ENCODE measurements at regions not wholly inside any gene's neighbourhood (a gene's known extent, or its start where the extent isn't known, plus 50 kb on each side); places are given as distances from the start of the nearest gene placed in this dataset.
"Not testable (repeated sequence)": the region's sequence is repeated elsewhere in the genome, so short reads cannot be mapped to it uniquely, and the experiment has no call there.

DNA sequence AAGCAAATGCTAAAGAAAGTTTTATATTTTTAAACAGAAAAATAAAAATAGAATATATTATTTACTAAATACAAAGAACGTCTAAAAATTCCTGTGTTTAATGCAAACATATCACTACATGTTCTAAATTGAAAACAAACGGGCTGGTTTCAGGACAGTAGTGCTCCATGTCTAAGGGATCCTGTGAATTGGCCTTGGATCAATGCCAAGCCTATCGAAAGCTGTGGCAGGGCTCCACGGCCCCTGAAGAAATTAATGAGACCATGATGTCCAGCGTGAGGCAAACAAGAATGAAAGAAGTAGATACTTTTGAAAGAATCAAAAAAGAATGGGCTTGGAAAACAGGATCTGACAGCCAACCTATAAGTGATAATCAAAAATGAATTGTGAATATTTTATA is 283.4 kb upstream of the RAI14 start:
- H3K27me3 ChIP-seq; H3K4me3 ChIP-seq; H3K4me1 ChIP-seq; H3K27ac ChIP-seq; intact Hi-C loops (cut with DNase I); H3K9me3 ChIP-seq; H3K36me3 ChIP-seq; ATAC-seq; DNase-seq: not testable (repeated sequence)
- 44% methylated on average over 4 of the region's 5 CpGs for WGBS (ENCODE audit: insufficient coverage, low coverage, low lambda C conversion rate, missing lambda C conversion rate)

- intact Hi-C loops (cut with DNase I); H3K36me3 ChIP-seq; H3K9me3 ChIP-seq; ATAC-seq; DNase-seq; H3K4me3 ChIP-seq; H3K27me3 ChIP-seq; H3K27ac ChIP-seq; H3K4me1 ChIP-seq: not testable (repeated sequence)
- 25% methylated on average over 2 of the region's 2 CpGs for WGBS (ENCODE audit: insufficient coverage, low coverage, low lambda C conversion rate, missing lambda C conversion rate)
Observed at GRCh38 chr5:34377651-34378050, 278.5 kb upstream of the RAI14 start.

DNA sequence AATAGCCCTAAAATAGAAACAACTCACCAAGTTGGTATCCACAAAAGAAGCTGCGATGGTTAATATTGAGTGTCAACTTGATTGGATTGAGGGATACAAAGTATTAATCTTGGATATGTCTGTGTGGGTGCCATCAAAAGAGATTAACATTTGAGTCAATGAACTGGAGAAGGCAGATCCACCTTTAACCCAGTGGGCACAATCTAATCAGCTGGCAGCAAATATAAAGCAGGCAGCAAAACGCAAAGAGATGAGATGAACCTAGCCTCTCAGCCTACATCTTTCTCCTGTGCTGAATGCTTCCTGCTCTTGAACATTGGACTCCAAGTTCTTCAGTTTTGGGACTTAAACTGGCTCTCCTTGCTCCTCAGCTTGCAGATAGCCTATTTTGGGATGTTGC is 277.6 kb upstream of the RAI14 start:
- H3K36me3 ChIP-seq; H3K9me3 ChIP-seq; DNase-seq; H3K27me3 ChIP-seq; H3K4me1 ChIP-seq; intact Hi-C loops (cut with DNase I); H3K4me3 ChIP-seq: not testable (repeated sequence)
- peak; percentile 47 to 91 (median 68) for ATAC-seq
- H3K27ac ChIP-seq = peak overlapping the region in 1 of 3 donors; percentile 59
- 47% methylated on average over 2 of the region's 2 CpGs for WGBS (ENCODE audit: insufficient coverage, low coverage, low lambda C conversion rate, missing lambda C conversion rate)

DNA sequence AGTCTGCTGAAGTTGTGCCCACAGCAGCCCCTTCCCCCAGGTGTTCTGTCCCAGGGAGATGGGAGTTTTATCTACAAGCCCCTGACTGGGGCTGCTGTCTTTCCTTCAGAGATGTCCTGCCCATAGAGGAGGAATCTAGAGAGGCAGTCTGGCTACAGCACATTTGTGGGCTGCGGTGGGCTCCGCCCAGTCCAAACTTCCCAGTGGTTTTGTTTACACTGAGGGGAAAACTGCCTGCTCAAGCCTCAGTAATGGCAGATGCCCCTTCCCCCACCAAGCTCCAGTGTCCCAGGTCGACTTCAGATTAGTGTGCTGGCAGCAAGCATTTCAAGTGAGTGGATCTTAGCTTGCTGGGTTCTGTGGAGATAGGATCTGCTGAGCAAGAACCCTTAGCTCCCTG is 267.4 kb upstream of the RAI14 start:
- not testable (repeated sequence) for H3K4me1 ChIP-seq

GRCh38 chr5:34409373-34409772 is 246.8 kb upstream of the RAI14 start:
- no peaks in the 10 kb centered on the region for H3K4me1 ChIP-seq
- H3K36me3 ChIP-seq = no peaks in the 10 kb centered on the region
- DNase-seq = no peak
- no peaks in the 10 kb centered on the region for H3K27me3 ChIP-seq
- H3K4me3 ChIP-seq = no peak overlapping the region
- no peaks in the 10 kb centered on the region for H3K9me3 ChIP-seq
- ATAC-seq = no peak
- no peak overlapping the region for H3K27ac ChIP-seq
- no peak for TF ChIP-seq POLR2A (IDR thresholded peaks at IDR 0.05)
- TF ChIP-seq, protein P1, sequence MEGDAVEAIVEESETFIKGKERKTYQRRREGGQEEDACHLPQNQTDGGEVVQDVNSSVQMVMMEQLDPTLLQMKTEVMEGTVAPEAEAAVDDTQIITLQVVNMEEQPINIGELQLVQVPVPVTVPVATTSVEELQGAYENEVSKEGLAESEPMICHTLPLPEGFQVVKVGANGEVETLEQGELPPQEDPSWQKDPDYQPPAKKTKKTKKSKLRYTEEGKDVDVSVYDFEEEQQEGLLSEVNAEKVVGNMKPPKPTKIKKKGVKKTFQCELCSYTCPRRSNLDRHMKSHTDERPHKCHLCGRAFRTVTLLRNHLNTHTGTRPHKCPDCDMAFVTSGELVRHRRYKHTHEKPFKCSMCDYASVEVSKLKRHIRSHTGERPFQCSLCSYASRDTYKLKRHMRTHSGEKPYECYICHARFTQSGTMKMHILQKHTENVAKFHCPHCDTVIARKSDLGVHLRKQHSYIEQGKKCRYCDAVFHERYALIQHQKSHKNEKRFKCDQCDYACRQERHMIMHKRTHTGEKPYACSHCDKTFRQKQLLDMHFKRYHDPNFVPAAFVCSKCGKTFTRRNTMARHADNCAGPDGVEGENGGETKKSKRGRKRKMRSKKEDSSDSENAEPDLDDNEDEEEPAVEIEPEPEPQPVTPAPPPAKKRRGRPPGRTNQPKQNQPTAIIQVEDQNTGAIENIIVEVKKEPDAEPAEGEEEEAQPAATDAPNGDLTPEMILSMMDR (IDR thresholded peaks at IDR 0.05) = no peak
- intact Hi-C loops (cut with DNase I) = no loop called here

More for the DNA sequence above, 267.4 kb upstream of the RAI14 start:
- H3K36me3 ChIP-seq; ATAC-seq; H3K4me3 ChIP-seq; DNase-seq; intact Hi-C loops (cut with DNase I); H3K27me3 ChIP-seq; H3K27ac ChIP-seq; H3K9me3 ChIP-seq: not testable (repeated sequence)
- WGBS (ENCODE audit: insufficient coverage, low coverage, low lambda C conversion rate, missing lambda C conversion rate) = 40% methylated on average over 1 of the region's 3 CpGs

- H3K36me3 ChIP-seq = no peaks in the 10 kb centered on the region
- DNase-seq (no peak), ATAC-seq (no peak)
- no peaks in the 10 kb centered on the region for H3K4me1 ChIP-seq
- H3K27ac ChIP-seq = no peak overlapping the region
- H3K4me3 ChIP-seq = no peak overlapping the region
- no peaks in the 10 kb centered on the region for H3K27me3 ChIP-seq
- TF ChIP-seq, protein P1 (IDR thresholded peaks at IDR 0.05) = no peak
- no peak for TF ChIP-seq POLR2A (IDR thresholded peaks at IDR 0.05)
- intact Hi-C loops (cut with DNase I) = no loop called here
- WGBS (ENCODE audit: insufficient coverage, low coverage, low lambda C conversion rate, missing lambda C conversion rate) = 86% methylated on average over 2 of the region's 2 CpGs
- H3K9me3 ChIP-seq = no peaks in the 10 kb centered on the region
Observed at GRCh38 chr5:34410411-34411139, 245.6 kb upstream of the RAI14 start.

Data from right lobe of liver (tissue), 6 donors.